ENCODE measurements at regions not wholly inside any gene's neighbourhood (a gene's known extent, or its start where the extent isn't known, plus 50 kb on each side); places are given as distances from the start of the nearest gene placed in this dataset.
A peak's percentile ranks its signal among the peaks of the same experiment; 100 is the strongest.
"Not testable (repeated sequence)": the region's sequence is repeated elsewhere in the genome, so short reads cannot be mapped to it uniquely, and the experiment has no call there.

GRCh38 chr3:17836092-17836491 is 93.7 kb upstream of the TBC1D5 start:
- no peak for DNase-seq

GRCh38 chr3:17833786-17834559 is 91.5 kb upstream of the TBC1D5 start:
- no peak for DNase-seq

- no peak for DNase-seq
These were observed 89.6 kb upstream of the TBC1D5 start for GRCh38 chr3:17832016-17832415.

- DNase-seq = no peak
These were observed 88.9 kb upstream of the TBC1D5 start for GRCh38 chr3:17831366-17831765.

- DNase-seq = peak in 1 of 3 donors; percentile 31
These were observed 88.4 kb upstream of the TBC1D5 start for GRCh38 chr3:17830788-17831187.

- no peak for DNase-seq
These were observed 86.0 kb upstream of the TBC1D5 start for GRCh38 chr3:17828388-17828787.

GRCh38 chr3:17825298-17825697 is 82.9 kb upstream of the TBC1D5 start:
- no peak for DNase-seq

GRCh38 chr3:17823816-17824215 is 81.4 kb upstream of the TBC1D5 start:
- no peak for DNase-seq

- DNase-seq = no peak
These were observed 80.6 kb upstream of the TBC1D5 start for GRCh38 chr3:17823036-17823435.

GRCh38 chr3:17820704-17821103 is 78.3 kb upstream of the TBC1D5 start:
- DNase-seq = no peak

GRCh38 chr3:17820275-17820674 is 77.8 kb upstream of the TBC1D5 start:
- DNase-seq = no peak

- not testable (repeated sequence) for DNase-seq
These were observed 75.5 kb upstream of the TBC1D5 start for GRCh38 chr3:17817973-17818372.

- no peak for DNase-seq
These were observed 75.1 kb upstream of the TBC1D5 start for GRCh38 chr3:17817545-17817944.

GRCh38 chr3:17816839-17817238 is 74.4 kb upstream of the TBC1D5 start:
- DNase-seq = not testable (repeated sequence)

- not testable (repeated sequence) for DNase-seq
These were observed 69.9 kb upstream of the TBC1D5 start for GRCh38 chr3:17812328-17812727.

GRCh38 chr3:17811646-17812045 is 69.2 kb upstream of the TBC1D5 start:
- no peak for DNase-seq

GRCh38 chr3:17810759-17811158 is 68.3 kb upstream of the TBC1D5 start:
- DNase-seq = peak in 1 of 3 donors; percentile 46

GRCh38 chr3:17808994-17809393 is 66.6 kb upstream of the TBC1D5 start:
- DNase-seq = peak in 1 of 3 donors; percentile 23

- DNase-seq = no peak
These were observed 64.4 kb upstream of the TBC1D5 start for GRCh38 chr3:17806876-17807275.

GRCh38 chr3:17806201-17806600 is 63.8 kb upstream of the TBC1D5 start:
- DNase-seq = no peak

- no peak for DNase-seq
These were observed 63.1 kb upstream of the TBC1D5 start for GRCh38 chr3:17805461-17805940.

- DNase-seq = no peak
These were observed 60.5 kb upstream of the TBC1D5 start for GRCh38 chr3:17802950-17803349.

GRCh38 chr3:17801131-17801530 is 58.7 kb upstream of the TBC1D5 start:
- no peak for DNase-seq

- DNase-seq = no peak
These were observed 57.8 kb upstream of the TBC1D5 start for GRCh38 chr3:17800232-17800631.

Data from muscle of back (tissue), 3 donors.